DMS79 treated with DMSO at 0.1 percent for 48 hours (cell line): ENCODE measurements at regions not wholly inside any gene's neighbourhood (a gene's known extent, or its start where the extent isn't known, plus 50 kb on each side); places are given as distances from the start of the nearest gene placed in this dataset.

Experiments
- DNase-seq: peaks from one replicate; lab custom pipeline; 2025; lab: John Stamatoyannopoulos, UW

DNA sequence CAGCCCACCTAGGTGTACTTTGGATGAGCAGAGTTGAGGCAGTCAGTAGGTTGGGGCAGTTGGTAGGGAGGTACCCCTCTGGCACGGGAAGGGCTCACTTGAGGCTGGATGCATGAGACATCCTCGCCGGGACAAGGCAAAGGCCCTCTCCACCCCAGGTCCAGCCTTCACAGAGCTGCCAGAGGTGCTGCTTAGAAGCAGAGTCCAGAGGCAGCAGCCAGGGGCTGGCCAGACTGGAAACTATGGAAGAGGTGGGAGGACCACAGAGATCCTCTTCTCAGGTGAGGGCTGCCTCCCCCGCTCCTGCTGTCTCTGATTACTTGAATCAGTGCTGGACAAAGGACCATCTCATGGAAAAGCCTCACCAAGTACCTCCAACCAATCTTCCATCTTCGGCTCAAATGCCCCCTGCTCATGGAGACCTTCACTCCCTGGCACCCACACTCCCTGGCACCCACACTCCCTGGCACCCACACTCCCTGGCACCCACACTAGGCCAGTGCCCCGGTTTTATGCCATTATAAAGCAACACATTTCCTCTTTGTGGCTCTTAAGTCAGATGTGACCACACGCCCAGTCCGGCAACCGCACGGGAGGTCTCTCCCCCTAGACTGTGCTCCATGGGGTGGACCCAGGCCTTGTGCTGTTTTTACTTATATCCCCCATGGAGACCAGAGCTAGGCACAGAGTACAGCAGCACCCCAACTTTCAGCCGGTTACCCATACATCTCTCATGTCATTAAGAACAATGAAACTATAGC, 100.1 kb downstream of the YTHDF1 start:
- DNase-seq, result peak; percentile 11

GRCh38 chr20:63114693-63115311, 101.1 kb downstream of the YTHDF1 start:
- DNase-seq, result peak; percentile 98

DNA sequence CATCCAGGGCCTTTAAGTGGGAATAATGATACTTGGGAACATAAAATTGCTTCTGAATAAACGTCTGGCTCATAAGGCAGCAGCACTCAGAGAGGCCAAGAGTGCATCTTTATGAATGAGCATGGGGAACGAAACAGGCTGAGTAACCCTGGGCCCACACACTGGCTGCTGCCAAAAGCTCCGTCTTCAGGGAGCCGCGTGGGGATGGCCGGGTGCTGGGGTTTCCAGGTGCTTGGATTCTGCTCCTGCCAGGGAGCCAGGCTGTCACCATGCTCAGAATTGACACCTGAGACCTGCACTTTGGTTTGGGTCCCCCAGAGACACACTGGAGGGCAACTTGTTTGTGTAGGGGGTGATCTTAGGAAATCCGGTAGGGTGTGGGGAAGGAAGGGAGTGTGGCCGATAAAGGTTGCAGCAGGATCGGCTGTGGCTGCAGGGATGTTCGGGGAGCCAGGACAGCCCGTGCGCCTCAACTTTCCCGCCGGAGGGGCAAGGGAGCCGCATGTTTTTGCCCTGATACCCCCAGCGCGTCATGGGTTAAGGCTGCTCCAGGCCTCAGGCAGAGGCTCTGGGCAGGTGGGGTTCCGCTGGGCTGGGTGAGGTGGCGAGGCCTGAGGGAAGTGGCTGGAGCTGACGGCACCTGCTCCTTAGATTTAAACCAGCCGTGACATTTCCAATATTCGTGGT, 101.8 kb downstream of the YTHDF1 start:
- DNase-seq, result peak; percentile 90

GRCh38 chr20:63112491-63113219, 103.3 kb downstream of the YTHDF1 start:
- no peak for DNase-seq

GRCh38 chr20:63108247-63108646, 101.5 kb upstream of the BHLHE23 start:
- DNase-seq, result no peak

- DNase-seq, result no peak
These were observed 100.9 kb upstream of the BHLHE23 start for GRCh38 chr20:63107449-63108200.

DNA sequence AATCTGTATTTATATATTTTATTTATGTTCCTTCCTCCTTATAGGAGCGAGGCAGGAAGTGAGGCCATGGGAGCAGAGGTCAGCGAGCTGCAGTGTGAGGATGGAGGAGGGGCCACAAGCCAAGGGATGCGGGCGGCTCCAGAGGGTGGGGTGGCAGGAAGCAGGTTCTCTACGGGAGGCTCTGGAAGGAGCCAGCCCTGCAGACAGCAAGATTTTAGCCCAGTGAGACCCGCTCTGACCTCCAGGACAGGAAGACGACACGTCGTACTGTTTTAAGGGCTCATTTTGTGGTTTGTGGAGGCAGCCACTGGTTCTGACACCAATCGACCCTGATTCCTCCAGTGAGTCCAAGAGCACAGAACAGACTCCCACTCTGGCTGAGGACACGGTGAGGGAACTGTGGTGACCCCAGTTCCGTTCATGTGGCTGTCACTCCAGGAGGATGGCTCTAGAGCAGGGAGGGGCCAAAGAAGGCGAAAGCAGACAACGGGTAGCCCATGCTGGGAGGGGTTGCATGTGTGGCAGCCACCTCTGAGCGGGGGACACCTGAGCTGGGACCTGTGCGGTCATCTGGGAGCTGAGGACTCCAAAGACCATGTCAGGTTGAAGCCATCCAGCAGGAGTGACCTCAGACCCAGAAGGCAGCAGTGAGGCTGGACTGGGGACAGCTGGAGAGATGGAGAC, 100.1 kb upstream of the BHLHE23 start:
- no peak for DNase-seq

DNA sequence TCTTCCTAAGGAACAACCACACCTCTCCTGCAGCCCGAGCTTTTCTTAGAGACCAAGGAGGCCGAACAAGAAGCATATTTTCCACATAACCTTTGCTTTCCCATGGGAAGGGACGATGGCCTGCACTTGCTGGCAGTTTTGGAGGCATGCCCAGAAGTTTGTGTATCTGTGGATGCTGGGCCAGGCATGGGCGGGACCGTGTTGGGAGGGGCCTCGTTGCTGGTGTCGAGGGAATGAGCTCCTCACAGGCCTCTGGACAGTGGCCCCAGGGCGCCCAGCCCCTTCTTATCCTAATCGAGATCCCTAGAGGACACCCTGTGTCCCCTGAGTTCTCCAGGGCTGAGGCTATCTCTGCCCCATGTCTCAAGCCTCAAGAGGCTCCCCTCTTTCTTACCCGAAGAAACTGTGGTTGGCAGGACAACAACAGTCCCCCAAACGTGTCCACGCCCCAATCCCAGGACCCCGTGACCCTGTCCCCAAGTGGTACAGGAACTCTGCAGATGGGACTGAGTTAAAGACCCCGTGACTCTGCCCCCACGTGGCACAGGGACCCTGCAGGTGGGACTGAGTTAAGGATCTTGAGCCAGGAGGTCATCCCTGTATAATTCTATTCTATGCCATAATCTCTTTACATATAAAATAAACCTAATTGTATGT, 99.5 kb upstream of the BHLHE23 start:
- peak; percentile 91 for DNase-seq

DNA sequence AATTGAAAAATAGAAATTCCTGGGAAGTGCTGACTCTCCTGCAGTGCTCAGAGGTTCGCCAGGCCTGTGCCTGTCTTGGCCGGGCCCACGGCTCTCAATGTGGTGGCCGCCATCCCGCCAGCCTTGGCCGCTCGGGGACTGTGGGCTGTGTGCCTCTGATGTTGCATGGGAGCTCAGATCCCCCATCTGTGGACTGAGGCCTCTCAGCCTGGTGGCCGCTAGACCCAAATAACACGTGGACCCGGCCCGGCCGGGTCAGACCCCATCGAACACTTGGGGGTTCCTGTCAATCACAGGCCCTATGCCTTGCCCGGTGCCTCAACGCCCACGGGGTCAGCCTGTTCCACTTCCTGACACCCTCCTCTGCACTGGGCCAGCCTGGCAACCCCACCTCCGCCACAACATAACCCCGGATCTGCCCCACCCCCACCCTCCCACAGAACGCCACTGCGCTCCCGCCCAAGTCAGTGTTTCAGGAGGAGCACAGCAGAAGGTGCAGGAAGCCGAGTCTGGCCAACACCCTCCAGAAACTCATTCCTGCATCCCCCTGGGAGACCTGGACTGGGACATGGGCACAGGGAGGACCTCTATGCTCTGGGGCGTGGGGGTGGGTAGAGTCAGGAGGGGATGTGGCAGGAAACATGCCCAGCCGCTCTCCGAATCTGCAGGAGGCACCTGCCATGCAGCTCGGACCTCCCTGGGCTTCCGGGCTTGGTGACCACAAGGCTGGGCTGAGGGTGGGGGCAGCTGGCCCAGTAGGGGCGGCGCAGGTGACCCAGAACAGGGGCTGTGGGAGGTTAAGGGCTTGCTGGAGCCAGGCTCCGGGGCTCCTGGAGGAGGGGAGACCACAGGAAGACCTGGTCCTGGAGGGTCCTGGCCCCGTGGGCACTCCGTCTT, 98.7 kb upstream of the BHLHE23 start:
- no peak for DNase-seq

- no peak for DNase-seq
These were observed 97.8 kb upstream of the BHLHE23 start for GRCh38 chr20:63104312-63105181.

DNA sequence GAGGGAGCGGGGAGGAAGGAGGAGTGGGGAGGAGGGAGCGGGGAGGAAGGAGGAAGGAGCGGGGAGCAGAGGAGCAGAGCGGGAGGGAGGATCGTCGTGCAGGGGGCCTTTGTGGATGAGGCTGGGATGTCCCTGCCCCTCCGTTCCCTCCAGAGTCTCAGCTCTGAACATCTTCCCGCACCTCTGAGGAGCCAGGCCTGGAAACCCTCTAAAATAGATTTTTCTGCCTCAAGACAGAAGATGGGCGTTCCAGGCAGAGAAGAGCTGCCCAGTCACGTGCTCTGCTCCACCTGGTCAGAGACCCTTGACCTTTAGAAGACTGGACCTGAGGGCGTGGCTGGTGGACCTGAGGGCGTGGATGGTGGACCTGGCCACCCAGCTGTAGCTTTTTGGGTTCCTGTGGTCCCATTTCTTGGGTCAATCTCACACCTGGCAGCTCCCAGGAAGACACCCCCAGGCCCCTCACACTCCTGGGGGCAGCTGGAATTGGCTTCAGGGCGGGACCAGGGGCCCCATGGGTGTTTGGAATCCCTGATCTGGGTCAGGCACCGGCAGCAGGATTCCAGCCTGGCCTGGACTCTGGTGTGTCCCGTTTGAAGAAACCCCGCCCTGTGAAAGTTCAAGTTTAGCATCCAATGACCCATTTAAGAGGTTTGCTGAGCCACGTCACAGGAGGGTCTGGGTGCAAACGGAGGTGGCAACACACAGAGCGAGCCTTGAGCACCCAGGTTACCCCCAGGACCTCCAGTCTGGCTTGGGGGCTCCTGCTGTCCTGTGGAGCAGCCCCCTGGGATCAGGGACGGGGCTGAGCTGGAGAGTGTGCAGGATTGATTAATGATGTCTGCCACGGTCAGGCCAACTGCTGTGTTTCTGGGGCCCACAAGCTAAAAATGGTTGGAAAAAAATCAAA, 96.9 kb upstream of the BHLHE23 start:
- DNase-seq, result no peak

GRCh38 chr20:63102721-63103375, 96.1 kb upstream of the BHLHE23 start:
- DNase-seq, result peak; percentile 29

DNA sequence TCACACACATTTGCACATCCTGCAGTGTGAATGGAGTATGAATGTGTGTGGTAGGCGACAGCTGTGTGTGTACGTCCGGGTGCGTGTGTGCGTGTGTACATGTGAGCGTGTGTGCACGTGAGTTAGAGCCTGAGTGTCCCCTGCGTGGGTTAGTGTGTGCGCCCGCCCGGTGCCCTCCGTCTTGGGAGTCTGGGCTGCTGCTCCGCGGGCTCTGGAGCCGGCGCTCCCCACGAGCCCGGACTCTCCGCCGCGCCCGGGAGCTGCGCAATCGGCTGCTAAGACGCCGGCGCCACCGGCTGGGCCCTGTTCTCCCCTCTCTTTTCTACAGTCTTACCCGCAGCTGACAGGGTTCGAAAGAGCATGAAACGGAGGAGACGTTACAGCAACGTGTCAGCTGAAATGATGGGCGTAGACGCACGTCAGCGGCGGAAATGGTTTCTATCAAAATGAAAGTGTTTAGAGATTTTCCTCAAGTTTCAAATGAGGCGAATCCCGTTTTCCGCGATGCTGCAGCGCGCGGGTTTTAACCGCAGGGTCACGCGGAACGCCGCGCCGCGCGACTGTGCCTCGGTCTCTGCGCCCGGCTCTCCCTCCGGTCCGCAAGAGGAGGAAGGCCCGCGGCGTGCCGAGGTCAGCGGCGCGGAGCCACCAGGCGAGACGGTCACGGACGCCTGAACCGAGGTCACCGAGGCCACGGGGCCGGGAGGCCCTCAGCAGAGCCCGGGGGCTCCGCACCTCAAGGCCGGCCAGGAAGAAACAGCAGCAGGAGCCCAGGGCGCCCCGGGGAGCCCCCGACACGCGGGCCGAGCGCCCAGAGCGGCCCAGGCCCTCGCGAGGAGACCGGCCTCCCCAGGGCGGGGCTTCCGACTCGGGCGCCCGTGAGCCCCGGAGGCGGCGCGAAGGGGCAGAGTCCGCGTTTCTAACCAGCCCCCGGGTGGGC, 95.3 kb upstream of the BHLHE23 start:
- DNase-seq, result peak; percentile 61

DNA sequence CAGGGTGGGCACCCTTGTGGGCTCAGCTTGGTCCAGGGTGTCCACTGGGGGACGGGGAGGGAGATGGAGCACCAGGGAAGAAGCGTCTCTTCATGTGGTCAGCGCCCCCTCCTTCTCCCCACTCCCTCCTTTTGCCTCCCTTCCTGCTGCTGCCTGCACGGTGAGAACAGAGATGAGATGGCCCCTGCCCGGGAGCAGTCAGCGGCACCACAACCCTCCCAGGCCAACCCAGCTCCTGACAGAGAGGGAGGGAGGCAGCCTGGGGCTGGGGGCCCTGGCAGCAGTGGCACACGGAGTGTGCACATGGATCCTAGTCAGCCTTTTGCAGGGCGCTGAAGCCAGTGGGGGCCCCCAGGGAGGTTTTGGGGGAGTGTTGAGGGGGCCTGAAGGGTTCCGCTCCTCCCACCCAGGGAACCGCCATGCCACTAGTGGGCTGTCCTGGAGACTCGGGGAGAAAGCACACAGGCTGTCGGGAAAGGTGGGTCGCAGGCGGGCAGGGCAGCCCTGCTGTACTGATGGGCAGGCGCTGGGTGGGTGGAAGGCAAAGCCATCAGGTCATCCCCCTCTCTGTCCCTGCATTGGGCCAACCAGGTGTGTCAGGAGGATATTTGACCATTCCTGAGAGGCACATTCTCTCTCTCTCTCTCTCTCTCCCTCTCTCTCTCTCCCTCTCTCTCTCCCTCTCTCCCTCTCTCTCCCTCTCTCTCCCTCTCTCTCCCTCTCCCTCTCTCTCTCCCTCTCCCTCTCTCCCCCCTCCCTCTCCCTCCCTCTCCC, 94.3 kb upstream of the BHLHE23 start:
- DNase-seq, result no peak
